CD4-positive, alpha-beta T cell (primary cell): ENCODE measurements at regions not wholly inside any gene's neighbourhood (a gene's known extent, or its start where the extent isn't known, plus 50 kb on each side); places are given as distances from the start of the nearest gene placed in this dataset.
"Not testable (repeated sequence)": the region's sequence is repeated elsewhere in the genome, so short reads cannot be mapped to it uniquely, and the experiment has no call there.

Source experiments
- ATAC-seq: fragments of 200-7000 bp; cut with Tn5 transposase; one replicate; pipeline ENCODE4 v1.10.0; 2022; ENCODE audit warnings: mild to moderate bottlenecking; ENCODE audit not compliant: poor library complexity
- CTCF ChIA-PET: fragments of 350-600 bp; sonication (Branson Sonifier 250); formaldehyde crosslinking; loops from one replicate; lab custom pipeline; 2021; ENCODE audit warnings: antibody characterized with exemption, inconsistent platforms; lab: Charles Lee
- POLR2A ChIA-PET: fragments of 350-600 bp; sonication (Branson Sonifier 250); formaldehyde crosslinking; loops from one replicate; lab custom pipeline; 2021; ENCODE audit warnings: antibody characterized with exemption, inconsistent platforms; lab: Charles Lee
- DNase-seq, 14 experiments: peaks; one replicate each; pipeline ENCODE4 v3.0.0-alpha.2; 2013 to 2020; ENCODE audit warnings: mixed read lengths in 2 of 14
- H3K27ac ChIP-seq, 2 donors: one replicate each; pipeline versions ENCODE4 v1.5.1 to v1.7.0; 2013; ENCODE audit warnings: low read length in 2 of 2, low read depth in 1 of 2, mild to moderate bottlenecking in 1 of 2
- H3K27me3 ChIP-seq, 2 experiments: 1 replicate in 1 of 2; 2 replicates in 1 of 2; pipeline versions ENCODE4 v1.6.1 to v1.7.0; 2013; ENCODE audit warnings: low read length in 2 of 2, control low read depth in 1 of 2, mild to moderate bottlenecking in 1 of 2, moderate library complexity in 1 of 2; ENCODE audit not compliant: insufficient read depth in 2 of 2, control insufficient read depth in 1 of 2
- H3K36me3 ChIP-seq: one replicate; pipeline ENCODE4 v1.6.1; 2013; ENCODE audit warnings: low read length, control low read depth; ENCODE audit not compliant: insufficient read depth
- H3K4me1 ChIP-seq: one replicate; pipeline ENCODE4 v1.6.1; 2013; ENCODE audit warnings: low read length, control low read depth; ENCODE audit not compliant: insufficient read depth
- H3K4me3 ChIP-seq: one replicate; pipeline ENCODE4 v1.5.1; 2013; ENCODE audit warnings: mild to moderate bottlenecking, low read length, moderate library complexity
- H3K9me3 ChIP-seq, 2 experiments: 1 replicate in 1 of 2; 2 replicates in 1 of 2; pipeline versions ENCODE4 v1.6.1 to v1.7.0; 2013; ENCODE audit warnings: low read length in 2 of 2, mild to moderate bottlenecking in 2 of 2, control low read depth in 1 of 2, moderate library complexity in 1 of 2; ENCODE audit not compliant: control insufficient read depth in 1 of 2, insufficient read depth in 1 of 2
- H3K27ac Mint-ChIP-seq: one replicate; pipeline ENCODE4 v1.8.0; 2020; ENCODE audit warnings: mixed read lengths
- H3K27me3 Mint-ChIP-seq: one replicate; pipeline ENCODE4 v1.8.0; 2021; ENCODE audit warnings: mixed read lengths
- H3K36me3 Mint-ChIP-seq: one replicate; pipeline ENCODE4 v1.8.0; 2021; ENCODE audit warnings: low read depth, mixed read lengths
- H3K4me1 Mint-ChIP-seq: one replicate; pipeline ENCODE4 v1.8.0; 2021; ENCODE audit warnings: low read depth, mixed read lengths
- H3K4me3 Mint-ChIP-seq: one replicate; pipeline ENCODE4 v1.8.0; 2020; ENCODE audit warnings: mild to moderate bottlenecking, mixed read lengths
- H3K9me3 Mint-ChIP-seq: one replicate; pipeline ENCODE4 v1.8.0; 2020; ENCODE audit warnings: mixed read lengths
- intact Hi-C, 2 experiments: fragments of 100-400 bp; cut with DNase I in 1 of 2; cut with micrococcal nuclease in 1 of 2; formaldehyde crosslinking; loops; one replicate each; pipeline versions ENCODE4 v1.15.1 to v1.9.0; 2023 to 2025; cut with DNase I, micrococcal nuclease
- TF ChIP-seq, protein P1 (sequence below): fragments of 200-600 bp; IDR thresholded peaks from one replicate; pipeline ENCODE4 v1.8.0; 2022; ENCODE audit warnings: antibody characterized with exemption, mild to moderate bottlenecking

DNA sequence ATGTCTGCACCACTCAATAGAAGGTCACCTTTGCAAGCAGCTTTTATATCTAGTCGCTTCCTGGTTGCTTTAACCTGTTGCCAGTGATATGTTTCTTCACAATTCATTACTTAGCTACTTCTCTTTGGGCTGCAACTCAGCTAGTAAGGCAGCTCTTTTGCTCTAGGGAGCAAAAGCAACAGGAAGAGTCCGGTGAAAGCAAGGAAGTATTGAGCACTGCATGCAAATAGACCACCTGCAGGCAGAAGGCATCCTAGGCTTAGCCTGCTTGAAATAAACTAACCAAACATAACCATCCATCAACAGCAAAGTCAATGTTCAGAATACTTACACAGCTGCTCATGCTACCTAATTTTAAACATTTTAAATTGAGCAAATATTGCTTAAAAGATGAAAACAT lies 529.2 kb upstream of the LINC00305 start:
- Histone ChIP-seq H3K4me3 (no peak overlapping the region), H3K27me3 (no peaks in the 10 kb centered on the region), H3K36me3 (no peaks in the 10 kb centered on the region), H3K4me1 (no peaks in the 10 kb centered on the region), H3K27ac (no peak overlapping the region), H3K9me3 (peaks cover 0 to 4% of the 10 kb centered on the region in 2 experiments)
- no peaks in the 10 kb centered on the region for H3K27me3 Mint-ChIP-seq
- peaks cover 3% of the 10 kb centered on the region for H3K9me3 Mint-ChIP-seq
- TF ChIP-seq, protein P1, sequence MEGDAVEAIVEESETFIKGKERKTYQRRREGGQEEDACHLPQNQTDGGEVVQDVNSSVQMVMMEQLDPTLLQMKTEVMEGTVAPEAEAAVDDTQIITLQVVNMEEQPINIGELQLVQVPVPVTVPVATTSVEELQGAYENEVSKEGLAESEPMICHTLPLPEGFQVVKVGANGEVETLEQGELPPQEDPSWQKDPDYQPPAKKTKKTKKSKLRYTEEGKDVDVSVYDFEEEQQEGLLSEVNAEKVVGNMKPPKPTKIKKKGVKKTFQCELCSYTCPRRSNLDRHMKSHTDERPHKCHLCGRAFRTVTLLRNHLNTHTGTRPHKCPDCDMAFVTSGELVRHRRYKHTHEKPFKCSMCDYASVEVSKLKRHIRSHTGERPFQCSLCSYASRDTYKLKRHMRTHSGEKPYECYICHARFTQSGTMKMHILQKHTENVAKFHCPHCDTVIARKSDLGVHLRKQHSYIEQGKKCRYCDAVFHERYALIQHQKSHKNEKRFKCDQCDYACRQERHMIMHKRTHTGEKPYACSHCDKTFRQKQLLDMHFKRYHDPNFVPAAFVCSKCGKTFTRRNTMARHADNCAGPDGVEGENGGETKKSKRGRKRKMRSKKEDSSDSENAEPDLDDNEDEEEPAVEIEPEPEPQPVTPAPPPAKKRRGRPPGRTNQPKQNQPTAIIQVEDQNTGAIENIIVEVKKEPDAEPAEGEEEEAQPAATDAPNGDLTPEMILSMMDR, result no peak
- no peaks in the 10 kb centered on the region for H3K4me1 Mint-ChIP-seq
- CTCF ChIA-PET, result no interaction called here
- no peak for DNase-seq
- ATAC-seq, result no peak
- no peak overlapping the region for H3K4me3 Mint-ChIP-seq
- H3K36me3 Mint-ChIP-seq, result no peaks in the 10 kb centered on the region
- intact Hi-C loops, result no loop called here
- POLR2A ChIA-PET, result no interaction called here
- H3K27ac Mint-ChIP-seq, result no peak overlapping the region

DNA sequence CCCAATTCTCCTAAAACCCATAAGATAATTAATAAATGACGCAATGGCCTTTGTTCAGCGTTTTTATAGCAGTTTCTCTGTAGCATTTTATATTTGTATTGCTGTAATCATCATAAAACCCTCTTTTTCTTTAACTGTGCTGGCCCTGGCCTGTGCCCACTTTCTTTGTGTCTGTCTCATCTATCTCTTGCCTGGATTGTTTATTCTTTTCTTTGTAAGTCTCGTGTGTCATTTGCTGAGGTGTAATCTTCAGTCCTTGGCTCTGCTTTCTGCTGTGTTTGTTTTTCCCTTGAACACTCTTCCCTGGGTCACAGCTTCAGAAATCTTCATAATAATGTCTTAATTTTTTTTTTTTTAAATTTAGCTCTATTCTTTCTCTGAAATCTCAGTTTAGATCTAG lies 525.8 kb upstream of the LINC00305 start:
- Mint-ChIP-seq H3K4me1 (no peaks in the 10 kb centered on the region), H3K9me3 (peaks cover 3% of the 10 kb centered on the region), H3K4me3 (no peak overlapping the region), H3K27ac (no peak overlapping the region), H3K36me3 (no peaks in the 10 kb centered on the region), H3K27me3 (no peaks in the 10 kb centered on the region)
- H3K9me3 ChIP-seq, result peaks cover 0 to 8% of the 10 kb centered on the region in 2 experiments
- intact Hi-C loops, result no loop called here
- H3K27ac ChIP-seq, result no peak overlapping the region
- TF ChIP-seq, protein P1, result no peak
- H3K36me3 ChIP-seq, result no peaks in the 10 kb centered on the region
- no peak for DNase-seq
- no peak overlapping the region for H3K4me3 ChIP-seq
- H3K27me3 ChIP-seq, result no peaks in the 10 kb centered on the region
- CTCF ChIA-PET, result no interaction called here
- POLR2A ChIA-PET, result no interaction called here
- H3K4me1 ChIP-seq, result no peaks in the 10 kb centered on the region
- no peak for ATAC-seq

DNA sequence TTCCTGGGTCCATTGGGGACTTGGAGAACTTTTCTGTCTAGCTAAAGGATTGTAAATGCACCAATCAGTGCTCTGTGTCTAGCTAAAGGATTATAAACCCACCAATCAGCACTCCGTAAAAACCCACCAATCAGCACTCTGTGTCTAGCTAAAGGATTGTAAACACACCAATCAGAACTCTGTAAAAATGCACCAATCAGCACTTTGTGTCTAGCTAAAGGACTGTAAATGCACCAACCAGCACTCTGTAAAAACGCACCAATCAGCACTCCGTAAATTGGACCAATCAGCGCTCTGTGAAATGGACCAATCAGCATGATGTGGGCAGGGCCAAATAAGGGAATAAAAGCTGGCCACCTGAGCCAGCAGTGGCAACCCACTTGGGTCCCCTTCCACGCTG lies 522.4 kb upstream of the LINC00305 start:
- H3K4me1 Mint-ChIP-seq, H3K36me3 Mint-ChIP-seq, H3K36me3 ChIP-seq, H3K9me3 Mint-ChIP-seq, H3K27ac Mint-ChIP-seq, H3K4me3 ChIP-seq, H3K9me3 ChIP-seq, intact Hi-C loops, CTCF ChIA-PET, ATAC-seq, H3K4me3 Mint-ChIP-seq, H3K4me1 ChIP-seq, POLR2A ChIA-PET, H3K27ac ChIP-seq, H3K27me3 ChIP-seq, DNase-seq, H3K27me3 Mint-ChIP-seq: not testable (repeated sequence)

DNA sequence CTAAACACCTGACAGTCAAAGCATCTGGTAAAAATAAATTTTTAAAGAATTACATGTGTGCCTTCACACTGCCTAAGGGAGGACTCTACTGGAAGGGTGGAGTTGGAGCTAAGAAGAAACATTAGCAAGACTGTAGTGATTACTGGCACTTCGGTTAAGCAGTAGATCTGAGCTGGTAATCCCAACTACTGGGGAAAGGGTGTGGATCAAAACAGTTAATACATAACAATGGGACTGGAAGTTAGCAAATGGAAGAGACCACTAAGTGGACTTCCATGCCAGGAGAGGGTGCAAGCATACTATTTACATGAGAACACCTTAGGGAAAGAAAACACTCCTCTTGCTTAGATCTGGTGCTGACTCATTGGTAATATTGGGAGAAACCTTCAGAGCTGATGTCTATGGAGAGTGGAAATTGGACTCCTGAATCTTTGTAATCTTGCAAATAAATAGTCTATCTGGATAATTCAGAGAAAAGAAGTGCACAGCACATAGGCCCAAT lies 519.6 kb upstream of the LINC00305 start:
- Mint-ChIP-seq H3K36me3 (no peaks in the 10 kb centered on the region), H3K4me1 (no peaks in the 10 kb centered on the region), H3K27ac (no peak overlapping the region), H3K4me3 (no peak overlapping the region), H3K27me3 (no peaks in the 10 kb centered on the region), H3K9me3 (no peaks in the 10 kb centered on the region)
- H3K36me3 ChIP-seq, result no peaks in the 10 kb centered on the region
- H3K4me3 ChIP-seq, result no peak overlapping the region
- ChIA-PET POLR2A (no interaction called here), CTCF (no interaction called here)
- H3K4me1 ChIP-seq, result no peaks in the 10 kb centered on the region
- no peak for ATAC-seq
- intact Hi-C loops, result no loop called here
- H3K27me3 ChIP-seq, result no peaks in the 10 kb centered on the region
- H3K9me3 ChIP-seq, result peaks cover 0 to 4% of the 10 kb centered on the region in 2 experiments
- no peak for DNase-seq
- TF ChIP-seq, protein P1, result no peak
- no peak overlapping the region for H3K27ac ChIP-seq
